Eye (tissue), 1 donor: ENCODE measurements at regions not wholly inside any gene's neighbourhood (a gene's known extent, or its start where the extent isn't known, plus 50 kb on each side); places are given as distances from the start of the nearest gene placed in this dataset.

ENCODE experiments used
- DNase-seq: peaks from one replicate; pipeline ENCODE4 v3.0.0-alpha.2; 2015

- no peak for DNase-seq
Observed at GRCh38 chr14:45308745-45309397, 55.9 kb upstream of the MIS18BP1 start.
